Nephron (organoid): ENCODE measurements at regions not wholly inside any gene's neighbourhood (a gene's known extent, or its start where the extent isn't known, plus 50 kb on each side); places are given as distances from the start of the nearest gene placed in this dataset.

ENCODE experiments used
- H3K27ac Mint-ChIP-seq, 3 experiments: 2 replicates each; pipeline ENCODE4 v1.8.0; 2020; ENCODE audit warnings: mixed read lengths in 3 of 3, mild to moderate bottlenecking in 2 of 3, moderate library complexity in 1 of 3
- H3K27me3 Mint-ChIP-seq: 2 replicates; pipeline ENCODE4 v1.8.0; 2021; ENCODE audit warnings: low read depth, mild to moderate bottlenecking, moderate library complexity, mixed read lengths
- H3K36me3 Mint-ChIP-seq: 2 replicates; pipeline ENCODE4 v1.8.0; 2020; ENCODE audit warnings: low read depth, mixed read lengths
- H3K4me1 Mint-ChIP-seq: 2 replicates; pipeline ENCODE4 v1.8.0; 2020; ENCODE audit warnings: mixed read lengths
- H3K4me3 Mint-ChIP-seq, 3 experiments: 2 replicates each; pipeline ENCODE4 v1.8.0; 2020; ENCODE audit warnings: mild to moderate bottlenecking in 3 of 3, mixed read lengths in 3 of 3, moderate library complexity in 2 of 3
- H3K9me3 Mint-ChIP-seq: 2 replicates; pipeline ENCODE4 v1.8.0; 2020; ENCODE audit warnings: mixed read lengths
- CTCF ChIP-seq, 3 experiments: fragments of 200-600 bp; sonication (generic); IDR thresholded peaks; one replicate each; pipeline ENCODE4 v1.5.0; 2021; ENCODE audit warnings: antibody characterized with exemption in 3 of 3; ENCODE audit not compliant: unreplicated experiment in 3 of 3

GRCh38 chr2:74081030-74081762, 66.5 kb downstream of the BOLA3 start:
- peaks cover 27% of the 10 kb centered on the region for H3K4me1 Mint-ChIP-seq
- no peaks in the 10 kb centered on the region for H3K27me3 Mint-ChIP-seq
- H3K36me3 Mint-ChIP-seq, result peaks cover 54% of the 10 kb centered on the region
- H3K9me3 Mint-ChIP-seq, result no peaks in the 10 kb centered on the region
- no peak overlapping the region for H3K27ac Mint-ChIP-seq
- H3K4me3 Mint-ChIP-seq, result no peak overlapping the region
- no peak for TF ChIP-seq CTCF (IDR thresholded peaks at IDR 0.05; ENCODE audit: unreplicated experiment in 3 of 3)

- Mint-ChIP-seq H3K27me3 (no peaks in the 10 kb centered on the region), H3K27ac (no peak overlapping the region)
These were observed 66.0 kb downstream of the BOLA3 start for GRCh38 chr2:74081763-74082110.

GRCh38 chr2:74083750-74084149, 64.0 kb downstream of the BOLA3 start:
- TF ChIP-seq CTCF (IDR thresholded peaks at IDR 0.05; ENCODE audit: unreplicated experiment in 3 of 3), result no peak
- peaks cover 61% of the 10 kb centered on the region for H3K36me3 Mint-ChIP-seq
- no peak overlapping the region for H3K27ac Mint-ChIP-seq
- H3K27me3 Mint-ChIP-seq, result no peaks in the 10 kb centered on the region
- H3K4me1 Mint-ChIP-seq, result peaks cover 10% of the 10 kb centered on the region
- H3K9me3 Mint-ChIP-seq, result no peaks in the 10 kb centered on the region
- H3K4me3 Mint-ChIP-seq, result no peak overlapping the region

More at GRCh38 chr2:74081763-74082110, 66.0 kb downstream of the BOLA3 start:
- Mint-ChIP-seq H3K36me3 (peaks cover 52% of the 10 kb centered on the region), H3K9me3 (no peaks in the 10 kb centered on the region), H3K4me1 (peaks cover 21% of the 10 kb centered on the region), H3K4me3 (no peak overlapping the region)
- no peak for TF ChIP-seq CTCF (IDR thresholded peaks at IDR 0.05; ENCODE audit: unreplicated experiment in 3 of 3)
